Ramos (cell line): ENCODE measurements at regions not wholly inside any gene's neighbourhood (a gene's known extent, or its start where the extent isn't known, plus 50 kb on each side); places are given as distances from the start of the nearest gene placed in this dataset.

Experiments
- in situ Hi-C: fragments of 300-500 bp; cut with MboI; formaldehyde crosslinking; loops from one replicate; pipeline ENCODE4 v1.14.3; 2022; ENCODE audit warnings: low sequenced_read_pairs; ENCODE audit not compliant: unreplicated experiment

GRCh38 chr18:59848002-59848401, 51.8 kb upstream of the PMAIP1 start:
- in situ Hi-C loops: loop anchor here (25.0 kb wide), 1 partner anchor 689 kb away; no protein-coding TSS in a partner anchor

DNA sequence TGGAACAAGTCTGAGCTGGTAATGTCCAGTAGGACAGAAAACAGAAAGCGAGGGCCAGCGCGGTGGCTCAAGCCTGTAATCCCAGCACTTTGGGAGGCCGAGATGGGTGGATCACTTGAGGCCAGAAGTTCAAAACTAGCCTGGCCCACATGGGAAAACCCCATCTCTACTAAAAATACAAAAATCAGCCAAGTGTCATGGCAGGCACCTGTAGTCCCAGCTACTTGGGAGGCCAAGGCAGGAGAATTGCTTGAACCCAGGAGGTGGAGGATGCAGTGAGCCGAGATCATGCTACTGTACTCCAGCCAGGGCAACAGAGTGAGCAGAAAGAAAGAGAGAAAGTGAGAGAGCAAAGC, 52.3 kb upstream of the PMAIP1 start:
- in situ Hi-C loops: loop anchor here (25.0 kb wide), 1 partner anchor 690 kb away; no protein-coding TSS in a partner anchor

- in situ Hi-C loops: loop anchor here (25.0 kb wide), 1 partner anchor 690 kb away; no protein-coding TSS in a partner anchor
Measured at GRCh38 chr18:59846814-59847490, 52.8 kb upstream of the PMAIP1 start.

GRCh38 chr18:59842947-59843346, 56.8 kb upstream of the PMAIP1 start:
- in situ Hi-C loops: loop anchor here (25.0 kb wide), 1 partner anchor 694 kb away; no protein-coding TSS in a partner anchor

DNA sequence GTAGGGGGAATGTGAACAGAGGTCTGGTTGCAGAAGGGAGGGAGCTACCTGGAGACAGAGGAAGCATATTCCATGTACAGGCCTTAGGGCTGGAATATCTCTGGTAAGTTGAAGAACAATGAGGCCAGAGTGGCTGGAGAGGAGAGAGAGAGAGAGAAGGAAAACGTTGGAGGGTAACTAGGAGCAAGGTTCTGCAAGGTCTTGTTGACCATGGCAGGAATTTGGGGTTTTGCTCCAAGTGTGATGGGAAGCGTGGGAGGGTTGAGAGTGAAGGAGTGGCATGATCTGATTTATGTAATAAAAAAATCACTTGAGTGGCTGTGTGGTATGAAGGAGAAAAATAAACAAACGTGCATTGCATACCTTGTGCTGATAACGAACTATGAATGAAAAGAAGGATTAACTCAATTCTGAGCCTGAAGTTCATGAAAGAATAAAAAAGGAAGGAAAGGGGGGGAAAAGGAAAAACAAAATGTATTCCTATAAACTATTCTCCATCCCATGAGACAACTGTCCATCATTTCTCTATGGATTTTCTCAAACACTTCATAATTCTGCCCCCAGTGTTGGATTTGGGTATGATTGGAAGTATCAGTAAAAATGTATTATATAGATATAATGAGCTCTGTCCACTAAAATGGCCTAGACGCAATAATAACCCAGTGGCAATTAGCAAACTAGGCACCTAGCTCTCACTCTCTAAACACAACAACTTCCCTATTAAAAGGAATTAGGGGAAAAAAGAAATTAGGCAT, 59.7 kb upstream of the PMAIP1 start:
- in situ Hi-C loops: loop anchor here (25.0 kb wide), 1 partner anchor 697 kb away; no protein-coding TSS in a partner anchor

- in situ Hi-C loops: loop anchor here (25.0 kb wide), 1 partner anchor 698 kb away; no protein-coding TSS in a partner anchor
Measured at GRCh38 chr18:59839246-59839645, 60.5 kb upstream of the PMAIP1 start.

- in situ Hi-C loops: loop anchor here (25.0 kb wide), 1 partner anchor 700 kb away; no protein-coding TSS in a partner anchor
Measured at GRCh38 chr18:59837586-59837985, 62.2 kb upstream of the PMAIP1 start.

- in situ Hi-C loops: loop anchor here (25.0 kb wide), 1 partner anchor 702 kb away; no protein-coding TSS in a partner anchor
Measured at GRCh38 chr18:59835605-59836379, 64.0 kb upstream of the PMAIP1 start.

GRCh38 chr18:59834267-59834666, 65.5 kb upstream of the PMAIP1 start:
- in situ Hi-C loops: loop anchor here (25.0 kb wide), 1 partner anchor 703 kb away; no protein-coding TSS in a partner anchor

GRCh38 chr18:59833785-59834184, 66.0 kb upstream of the PMAIP1 start:
- in situ Hi-C loops: loop anchor here (25.0 kb wide), 1 partner anchor 704 kb away; no protein-coding TSS in a partner anchor

- in situ Hi-C loops: no loop called here
Measured at GRCh38 chr18:59823596-59824195, 76.1 kb upstream of the PMAIP1 start.

DNA sequence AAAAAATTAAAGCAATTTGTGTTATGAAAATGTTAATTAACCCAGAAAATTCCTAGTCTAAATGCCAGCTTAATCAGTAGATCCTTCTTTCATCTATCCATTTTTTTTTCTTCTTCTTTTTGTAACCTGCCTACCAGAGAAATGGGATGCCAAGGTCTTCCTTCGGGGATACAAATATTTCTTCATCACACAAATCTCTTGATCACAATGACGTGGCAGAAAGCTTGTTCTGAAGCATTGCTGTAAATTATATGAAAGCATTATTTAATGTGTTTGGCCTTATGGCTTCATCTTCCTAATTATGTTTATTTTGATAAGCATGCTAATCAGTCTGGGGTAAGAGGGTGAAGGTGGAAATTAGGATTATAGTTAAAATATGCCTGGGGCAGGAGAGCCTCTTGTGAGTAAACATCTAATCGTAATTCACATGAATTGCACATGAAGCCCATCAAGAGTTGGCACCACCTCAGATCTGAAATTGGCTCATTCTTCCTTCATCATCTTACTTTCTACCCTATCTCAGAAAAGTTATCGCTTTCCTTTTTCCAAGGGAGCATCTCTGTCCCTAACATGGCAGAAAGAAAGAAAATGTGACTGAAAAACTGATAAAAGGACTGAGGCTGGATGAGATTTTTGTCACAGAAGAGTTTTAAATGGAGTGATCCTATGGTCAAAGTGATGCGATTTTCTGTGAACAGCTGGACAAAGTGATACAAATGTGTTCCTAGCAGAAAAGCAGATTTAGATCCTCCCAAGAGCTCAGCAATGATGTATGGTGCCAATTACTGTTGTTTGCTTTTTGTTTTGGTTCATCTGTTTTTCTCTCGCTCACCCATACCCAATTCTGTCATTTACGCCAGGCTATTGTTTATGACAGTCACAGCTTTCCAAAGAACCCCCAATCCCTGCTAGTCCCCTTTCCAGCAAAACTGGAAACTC, 76.9 kb upstream of the PMAIP1 start:
- in situ Hi-C loops: no loop called here

DNA sequence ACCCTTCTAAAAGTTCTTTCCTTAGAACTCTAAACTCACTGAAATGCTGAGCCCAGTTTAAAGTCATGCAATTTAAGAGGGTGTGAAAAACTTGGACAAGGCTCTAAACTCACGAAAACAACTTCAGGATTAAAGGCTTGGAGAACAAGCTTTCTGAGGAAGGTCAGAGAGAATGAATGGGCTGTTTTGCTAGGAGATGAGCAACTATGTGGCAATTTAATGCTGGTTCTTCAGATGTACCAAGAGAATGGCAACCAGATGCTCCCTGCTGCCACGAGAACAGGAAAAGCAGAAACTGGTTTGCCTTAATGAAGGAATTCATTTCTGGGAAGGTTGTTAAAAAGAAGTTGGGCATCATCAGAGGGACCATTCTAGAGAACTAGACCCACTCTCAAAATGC, 77.8 kb upstream of the PMAIP1 start:
- in situ Hi-C loops: no loop called here

GRCh38 chr18:59820663-59821062, 79.1 kb upstream of the PMAIP1 start:
- in situ Hi-C loops: no loop called here

DNA sequence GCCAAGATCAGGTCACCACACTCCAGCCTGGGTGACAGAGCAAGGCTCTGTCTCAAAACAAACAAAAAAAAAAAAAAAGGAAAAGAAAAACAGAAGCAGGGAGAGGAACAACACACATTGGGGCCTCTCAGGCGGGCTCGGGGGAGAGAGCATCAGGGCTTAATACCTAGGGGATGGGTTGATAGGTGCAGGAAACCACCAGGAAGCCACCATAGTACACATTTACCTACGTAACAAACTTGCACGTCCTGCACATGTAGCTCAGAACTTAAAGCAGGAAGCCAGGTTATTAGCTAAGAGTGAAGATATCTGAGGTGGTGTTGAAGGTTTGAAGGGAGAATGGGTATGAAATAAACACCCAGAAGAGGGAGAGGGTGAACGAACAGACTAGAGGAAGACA, 81.0 kb upstream of the PMAIP1 start:
- in situ Hi-C loops: no loop called here

- in situ Hi-C loops: no loop called here
Measured at GRCh38 chr18:59814891-59815290, 84.9 kb upstream of the PMAIP1 start.

GRCh38 chr18:59813942-59814341, 85.9 kb upstream of the PMAIP1 start:
- in situ Hi-C loops: no loop called here

DNA sequence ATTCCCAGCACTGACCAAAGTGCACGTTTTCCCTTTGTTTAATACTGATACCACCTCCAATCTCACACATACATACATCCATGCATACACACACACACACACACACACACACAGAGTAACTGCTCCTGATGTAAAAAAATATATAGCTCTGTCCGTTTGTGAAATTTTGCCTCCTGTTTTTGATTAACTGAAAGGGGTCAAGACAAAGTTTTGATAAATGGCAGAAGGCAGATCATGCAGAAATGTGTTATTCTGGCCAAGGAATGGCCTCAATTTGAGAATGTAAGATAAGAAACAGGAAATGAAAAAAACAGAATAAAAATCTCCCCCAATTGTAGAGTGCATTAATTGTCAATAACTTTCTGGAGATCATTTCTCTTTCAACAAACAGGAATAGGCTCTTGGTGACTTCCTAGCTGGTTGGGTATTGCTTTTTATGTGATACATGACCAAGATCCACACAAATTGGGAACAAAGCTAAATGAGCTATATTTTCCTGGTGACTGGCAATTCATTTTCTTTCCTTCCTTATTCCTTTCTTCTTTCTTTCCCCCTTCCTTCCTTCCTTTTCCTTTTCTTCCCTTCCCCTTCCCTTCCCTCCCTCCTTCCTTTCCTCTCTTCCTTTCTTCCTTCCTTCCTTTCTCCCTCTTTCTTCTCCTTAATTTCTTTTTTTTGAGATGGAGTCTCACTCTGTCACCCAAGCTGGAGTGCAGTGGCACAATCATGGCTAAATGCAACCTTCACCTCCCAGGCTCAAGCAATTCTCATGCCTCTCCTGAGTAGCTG, 88.9 kb upstream of the PMAIP1 start:
- in situ Hi-C loops: no loop called here
